ENCODE measurements at regions not wholly inside any gene's neighbourhood (a gene's known extent, or its start where the extent isn't known, plus 50 kb on each side); places are given as distances from the start of the nearest gene placed in this dataset.

DNA sequence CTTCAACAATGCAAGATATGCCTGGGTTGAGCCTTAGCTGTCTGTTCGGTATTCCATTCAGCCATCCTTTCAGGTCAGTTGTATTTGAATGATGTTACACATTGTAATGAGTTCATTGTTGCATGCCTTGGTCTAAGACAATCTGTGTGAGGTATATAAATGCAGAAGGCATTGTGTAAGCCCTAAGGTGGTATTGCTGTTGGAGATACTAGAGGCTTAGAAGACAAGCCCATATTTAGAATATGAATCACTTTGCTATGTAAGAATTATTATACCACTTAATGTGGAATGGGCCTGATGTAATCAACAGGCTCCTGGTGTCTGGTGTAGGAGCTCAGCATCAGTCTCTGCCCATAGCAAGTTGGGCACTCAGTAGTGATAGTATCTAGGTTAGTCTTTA is 473.4 kb upstream of the GNPDA2 start:
- no peak for DNase-seq

DNA sequence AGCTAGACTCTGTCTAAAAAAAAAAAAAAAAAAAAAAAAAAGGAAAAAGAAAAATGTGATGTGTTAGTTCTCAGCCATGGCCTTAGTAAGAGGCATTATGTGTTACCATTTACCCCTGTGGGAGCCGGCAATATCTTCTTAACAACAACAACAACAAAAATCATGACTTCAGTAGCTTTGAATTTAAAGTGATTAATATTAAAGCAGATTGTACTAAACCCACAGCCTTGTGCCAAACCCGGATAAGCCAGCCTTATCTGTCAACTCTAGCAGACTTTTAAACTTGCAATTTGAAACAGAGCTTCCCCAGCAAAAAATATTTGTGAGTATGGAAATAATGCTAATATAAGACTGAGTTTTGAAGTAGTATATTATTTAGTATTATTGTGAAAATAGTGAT is 462.1 kb upstream of the GNPDA2 start:
- no peak for DNase-seq

DNA sequence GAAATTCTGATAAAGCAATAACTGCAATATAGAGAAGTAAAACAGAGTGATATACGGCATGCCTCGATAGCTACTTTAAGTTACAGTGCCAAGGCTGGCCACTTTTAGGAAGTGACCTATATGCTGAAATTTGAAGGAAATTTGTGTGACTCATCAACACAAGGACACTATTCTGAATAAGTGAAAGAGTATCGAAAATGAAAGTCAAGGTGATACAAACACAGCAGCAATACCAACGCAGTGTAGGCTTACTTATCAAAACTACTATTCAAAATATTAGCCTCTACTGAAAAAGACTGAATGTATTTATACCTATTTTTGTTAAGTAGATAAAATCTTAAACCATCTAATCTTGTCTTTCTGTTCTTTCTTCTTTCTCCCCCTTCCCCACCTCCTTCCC is 459.9 kb upstream of the GNPDA2 start:
- DNase-seq, result no peak

DNA sequence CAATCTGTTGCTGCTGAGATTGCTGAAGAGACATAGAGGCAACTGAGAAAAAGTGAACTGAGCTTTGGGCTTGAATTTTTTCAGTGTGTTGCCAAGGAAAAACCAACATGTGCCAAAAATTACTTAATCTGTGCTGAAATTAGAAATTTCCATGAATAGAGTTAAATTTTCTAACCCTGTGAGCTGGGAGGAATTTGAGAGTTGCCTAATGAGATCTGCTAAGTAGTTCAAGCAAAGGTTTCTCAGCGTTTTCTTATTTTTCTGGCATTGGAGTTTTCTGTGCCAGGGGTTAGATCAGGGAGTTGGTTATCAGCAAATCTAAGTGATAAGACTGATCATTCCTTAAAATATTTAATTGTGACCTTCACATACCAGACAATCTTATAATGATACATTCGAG is 457.5 kb upstream of the GNPDA2 start:
- no peak for DNase-seq

DNA sequence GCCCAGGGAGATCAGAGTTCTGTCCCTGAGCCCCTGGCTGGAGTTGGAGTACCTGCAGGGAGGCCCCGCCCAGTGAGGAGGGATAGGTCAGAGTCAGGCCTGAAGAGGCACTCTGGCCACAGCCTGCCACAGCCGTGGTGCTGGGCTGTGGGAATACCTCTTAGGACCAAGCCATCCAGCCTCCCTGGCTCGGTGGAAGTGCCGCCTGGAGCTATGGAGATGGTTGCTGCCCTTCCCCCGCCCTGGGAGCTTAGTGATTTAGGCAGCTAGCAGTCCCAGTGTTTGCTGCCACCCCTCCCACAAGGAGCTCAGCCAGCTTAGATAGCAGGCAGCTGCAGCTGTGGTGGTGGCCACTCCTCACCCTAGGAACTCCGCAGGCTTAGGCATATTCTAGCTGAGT is 446.3 kb upstream of the GNPDA2 start:
- no peak for DNase-seq

DNA sequence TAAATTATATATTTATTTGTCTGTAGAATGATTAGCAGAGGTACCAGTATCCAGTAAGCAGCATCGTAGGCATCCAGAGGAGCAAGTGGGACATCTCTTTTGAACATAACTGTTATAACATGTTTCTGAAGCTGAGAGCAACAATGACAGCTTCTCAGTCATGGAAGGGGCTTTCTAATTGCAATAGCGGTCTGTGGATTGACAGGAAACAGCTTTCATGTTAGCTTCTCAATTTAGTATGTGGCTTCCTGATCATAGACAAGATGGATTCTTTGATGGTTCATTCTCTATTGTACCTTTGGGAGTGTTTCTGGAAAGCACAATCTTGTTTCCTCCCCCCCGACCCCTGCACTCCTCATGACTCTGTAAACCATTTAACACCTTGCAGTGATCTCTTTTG is 434.6 kb upstream of the GNPDA2 start:
- DNase-seq, result no peak

GRCh38 chr4:45155081-45155777 is 428.9 kb upstream of the GNPDA2 start:
- DNase-seq, result no peak

DNA sequence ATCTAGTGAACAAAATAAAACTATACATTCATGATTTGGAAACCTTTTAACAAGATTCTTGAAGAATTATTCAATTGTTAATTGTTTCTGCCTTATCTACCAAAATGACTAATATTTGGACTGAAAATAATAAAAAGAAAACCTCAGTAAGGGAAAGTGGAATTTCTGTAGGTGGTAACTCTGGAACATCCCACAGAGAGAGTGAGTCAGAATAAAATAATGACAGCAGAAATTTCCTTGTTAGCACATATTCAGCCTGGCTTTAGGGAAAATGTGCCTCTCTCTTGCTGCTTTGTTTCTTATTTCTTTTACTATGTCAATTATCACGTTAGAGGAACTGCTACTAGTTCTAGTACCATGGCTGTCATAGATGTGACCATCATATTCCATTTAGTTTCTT is 421.5 kb upstream of the GNPDA2 start:
- no peak for DNase-seq

DNA sequence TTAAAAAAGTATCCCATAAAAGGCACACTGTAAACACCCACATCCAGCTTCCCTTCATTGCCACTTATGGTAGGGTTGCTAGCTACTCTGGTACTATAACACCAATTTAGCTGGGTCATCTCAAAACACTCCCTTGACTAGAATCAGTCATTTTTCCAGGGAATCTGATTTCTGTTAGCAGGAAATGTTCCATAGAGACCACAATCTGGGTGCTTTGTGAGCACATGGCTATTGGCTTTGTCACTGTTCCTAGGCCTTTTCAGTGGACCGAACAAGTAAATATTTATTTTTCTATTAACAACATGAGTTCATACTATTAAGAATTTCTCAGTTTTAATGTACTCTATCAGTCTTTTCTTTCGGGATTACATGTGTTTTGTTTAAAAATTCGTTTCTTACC is 404.7 kb upstream of the GNPDA2 start:
- DNase-seq, result no peak

- DNase-seq, result no peak
Observed at GRCh38 chr4:45122406-45122805, 396.1 kb upstream of the GNPDA2 start.

GRCh38 chr4:45121426-45121975 is 395.1 kb upstream of the GNPDA2 start:
- no peak for DNase-seq

DNA sequence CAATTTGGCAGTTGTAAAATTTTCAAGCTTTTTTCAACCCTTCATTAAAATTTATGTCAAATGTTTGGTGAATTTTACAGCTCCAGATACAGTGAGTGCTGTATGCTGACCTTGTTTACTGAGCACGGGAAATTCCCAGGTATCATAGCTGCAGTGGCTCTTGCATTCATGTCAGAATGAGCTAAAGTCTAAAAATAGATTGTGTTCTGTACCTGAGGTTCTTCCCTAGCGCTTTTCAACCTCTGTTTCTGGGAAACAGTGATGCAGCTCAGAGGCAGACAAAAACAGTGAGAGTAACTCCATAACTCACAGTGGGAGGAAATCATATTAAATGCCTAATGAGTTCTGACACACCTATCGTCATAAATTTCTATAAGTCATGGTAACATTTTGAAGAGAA is 393.8 kb upstream of the GNPDA2 start:
- no peak for DNase-seq

DNA sequence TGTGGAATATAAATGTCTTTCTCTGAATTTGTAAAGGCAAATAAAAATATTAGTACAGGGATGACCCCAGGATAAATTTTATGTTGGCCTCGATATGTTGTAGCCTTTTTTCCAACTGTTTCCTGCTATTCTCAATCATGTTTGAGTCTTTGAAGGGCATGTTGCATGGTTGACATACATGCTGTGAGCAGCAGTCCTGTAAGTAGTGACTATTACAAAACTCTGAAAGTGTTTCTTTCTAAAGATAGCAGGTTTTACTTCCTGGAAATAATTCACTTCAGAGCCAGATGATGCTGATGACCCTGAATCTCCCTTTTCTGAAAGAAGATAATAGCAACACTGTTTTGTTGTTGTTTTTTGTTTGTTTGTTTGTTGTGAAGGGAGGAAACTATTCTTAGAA is 393.0 kb upstream of the GNPDA2 start:
- no peak for DNase-seq

- DNase-seq, result no peak
Observed at GRCh38 chr4:45102716-45103115, 376.4 kb upstream of the GNPDA2 start.

DNA sequence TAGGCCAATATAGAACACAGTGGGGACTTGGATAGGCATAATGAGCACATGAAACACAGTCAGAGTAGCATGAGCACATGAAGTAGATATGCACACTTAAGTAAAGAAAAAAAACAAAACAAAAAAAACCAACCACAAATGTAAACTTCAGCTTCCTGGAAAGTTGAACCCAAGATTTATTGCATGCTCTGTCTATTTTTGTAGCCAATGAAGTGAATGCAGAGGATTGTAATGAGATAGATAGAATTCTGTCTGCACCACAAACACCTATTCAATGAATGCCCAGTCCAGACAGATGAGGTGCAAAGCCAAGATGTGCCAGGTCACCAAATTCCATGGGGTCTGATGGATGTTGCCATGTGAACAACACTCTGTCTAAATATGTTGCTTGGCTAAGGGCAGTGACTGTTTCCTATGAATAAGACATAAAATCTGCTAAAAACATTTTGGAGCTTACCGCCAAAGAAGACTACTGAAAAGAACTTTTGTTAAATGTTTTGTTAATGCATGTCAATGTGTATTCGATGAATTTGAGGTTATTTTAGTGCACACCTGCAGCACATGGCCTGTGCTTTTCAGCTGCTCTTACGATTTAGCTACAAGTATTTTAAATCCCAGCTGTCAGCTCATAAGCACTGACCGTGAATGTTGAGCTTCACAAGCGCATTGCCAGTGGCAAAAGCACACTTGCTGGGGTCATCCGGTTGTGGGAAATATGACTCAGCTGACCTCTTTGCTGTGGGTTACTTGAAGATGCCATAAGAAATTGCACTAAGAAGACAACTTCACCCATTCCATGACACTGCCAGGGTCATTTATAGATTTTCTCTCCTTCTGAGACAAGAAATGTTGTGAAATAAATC is 374.8 kb upstream of the GNPDA2 start:
- no peak for DNase-seq

- DNase-seq, result no peak
Observed at GRCh38 chr4:45099471-45099870, 373.1 kb upstream of the GNPDA2 start.

DNA sequence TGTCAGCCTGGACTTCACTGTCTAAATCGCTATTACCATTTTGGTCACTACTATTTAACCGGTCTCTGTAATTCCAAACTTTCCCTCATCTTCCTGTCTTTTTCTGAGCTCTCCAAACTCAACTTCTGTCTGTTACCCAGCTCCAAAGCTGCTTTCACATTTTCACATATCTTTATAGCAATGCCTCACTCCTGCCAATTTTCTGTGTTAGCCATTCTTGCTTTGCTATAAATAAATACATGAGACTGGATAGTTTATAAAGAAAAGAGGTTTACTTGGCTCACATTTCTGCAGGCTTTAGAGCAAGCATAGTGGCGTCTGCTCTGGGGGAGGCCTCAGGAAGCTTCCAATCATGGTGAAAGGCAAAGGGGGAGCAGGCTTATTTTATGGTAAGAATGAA is 368.3 kb upstream of the GNPDA2 start:
- DNase-seq, result no peak

DNA sequence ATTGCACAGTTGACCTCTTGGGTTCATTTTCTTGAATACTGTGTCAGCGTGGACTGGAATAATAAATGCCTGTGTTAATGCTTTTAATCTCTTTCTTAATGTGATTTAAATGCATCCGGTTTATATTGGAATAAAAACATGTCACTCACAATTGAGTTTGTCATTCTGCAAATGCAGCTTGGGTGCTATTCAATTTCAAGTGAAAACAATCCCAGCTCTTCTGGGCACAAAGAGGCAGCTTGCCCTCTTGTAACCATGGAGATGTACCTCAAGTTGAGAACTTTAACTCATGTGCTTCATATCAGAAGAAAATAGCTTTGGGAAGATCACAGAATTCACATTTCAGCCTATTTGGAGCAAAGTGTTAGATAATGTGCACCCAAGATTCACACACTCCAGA is 355.7 kb upstream of the GNPDA2 start:
- no peak for DNase-seq

GRCh38 chr4:45079616-45080015 is 353.3 kb upstream of the GNPDA2 start:
- no peak for DNase-seq

- DNase-seq, result no peak
Observed at GRCh38 chr4:45078201-45078600, 351.8 kb upstream of the GNPDA2 start.

- DNase-seq, result no peak
Observed at GRCh38 chr4:45072981-45073380, 346.6 kb upstream of the GNPDA2 start.

- no peak for DNase-seq
Observed at GRCh38 chr4:45064741-45065140, 338.4 kb upstream of the GNPDA2 start.

GRCh38 chr4:45063696-45064095 is 337.3 kb upstream of the GNPDA2 start:
- no peak for DNase-seq

DNA sequence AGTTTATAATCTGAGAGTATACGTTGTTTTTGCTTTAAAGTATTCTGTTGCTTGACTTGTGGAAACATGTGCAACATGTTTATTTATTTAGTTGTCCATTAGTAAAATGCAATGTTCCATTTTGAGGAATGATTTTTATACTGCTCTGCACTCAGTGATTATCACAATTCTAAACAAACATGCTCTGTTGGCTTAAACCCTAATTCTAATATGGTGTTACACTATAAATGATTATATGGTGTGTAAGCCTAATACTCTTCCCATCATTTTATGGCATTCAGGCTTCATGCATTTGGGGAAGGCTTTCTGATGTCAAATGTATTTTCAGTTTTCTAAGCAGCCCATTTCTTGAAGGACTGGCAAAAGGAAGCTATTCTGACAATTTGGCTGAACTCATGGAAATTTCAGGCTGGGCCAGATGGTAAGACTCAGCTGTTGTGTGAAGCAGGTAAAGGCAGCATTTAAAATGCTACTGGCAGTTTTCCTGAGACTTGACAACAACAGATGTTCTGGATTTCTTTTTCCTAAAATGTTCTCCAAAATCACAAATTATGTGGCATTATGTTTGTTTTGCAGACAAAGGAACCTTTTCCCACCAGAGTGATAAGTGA is 336.7 kb upstream of the GNPDA2 start:
- DNase-seq, result no peak

Measured in Kasumi-1 (cell line).